WTC11 (cell line): ENCODE measurements at regions not wholly inside any gene's neighbourhood (a gene's known extent, or its start where the extent isn't known, plus 50 kb on each side); places are given as distances from the start of the nearest gene placed in this dataset.

Source experiments
- ATAC-seq: fragments of 200-7000 bp; cut with Tn5 transposase; 2 replicates; pipeline ENCODE4 v1.10.0; 2021; ENCODE audit warnings: mild to moderate bottlenecking, moderate library complexity
- CTCF ChIA-PET: fragments of 300-600 bp; sonication (Branson Sonifier 250); formaldehyde crosslinking; loops from one replicate; lab custom pipeline; 2021; ENCODE audit warnings: antibody characterized with exemption; lab: Charles Lee
- POLR2A ChIA-PET: fragments of 350-600 bp; sonication (Branson Sonifier 250); formaldehyde crosslinking; loops from one replicate; lab custom pipeline; 2021; ENCODE audit warnings: antibody characterized with exemption; lab: Charles Lee
- DNase-seq: peaks from one replicate; pipeline ENCODE4 v3.0.0; 2021; ENCODE audit warnings: low spot score
- H3K27ac Mint-ChIP-seq: 2 replicates; pipeline ENCODE4 v1.8.0; 2021; ENCODE audit warnings: mixed read lengths
- H3K27me3 Mint-ChIP-seq: 2 replicates; pipeline ENCODE4 v1.8.0; 2021; ENCODE audit warnings: low read depth, mild to moderate bottlenecking, moderate library complexity, mixed read lengths
- H3K36me3 Mint-ChIP-seq: 2 replicates; pipeline ENCODE4 v1.8.0; 2021; ENCODE audit warnings: mixed read lengths
- H3K4me1 Mint-ChIP-seq: 2 replicates; pipeline ENCODE4 v1.8.0; 2022; ENCODE audit warnings: mixed read lengths
- H3K4me3 Mint-ChIP-seq: 2 replicates; pipeline ENCODE4 v1.8.0; 2021; ENCODE audit warnings: mild to moderate bottlenecking, moderate library complexity, mixed read lengths
- H3K9me3 Mint-ChIP-seq: 2 replicates; pipeline ENCODE4 v1.8.0; 2021; ENCODE audit warnings: mixed read lengths
- ETV6 ChIP-seq: sonication (generic); formaldehyde crosslinking; IDR thresholded peaks from 2 replicates; pipeline ENCODE4 v1.8.1; 2022; ENCODE audit warnings: mild to moderate bottlenecking, missing genetic modification reagents
- FOXK1 ChIP-seq: sonication (generic); formaldehyde crosslinking; IDR thresholded peaks from 2 replicates; pipeline ENCODE4 v1.8.0; 2022; ENCODE audit warnings: mild to moderate bottlenecking, moderate library complexity, missing genetic modification reagents
- GTF2I ChIP-seq: fragments of 250-450 bp; sonication (Bioruptor Pico); conservative IDR thresholded peaks from 2 replicates; pipeline ENCODE4 v1.4.0; 2021; ENCODE audit warnings: mild to moderate bottlenecking
- HMGA2 ChIP-seq: fragments of 250-450 bp; sonication (Bioruptor Pico); IDR thresholded peaks from 2 replicates; pipeline ENCODE4 v1.4.0; 2021; ENCODE audit warnings: mild to moderate bottlenecking, moderate library complexity
- JUN ChIP-seq: sonication (generic); formaldehyde crosslinking; IDR thresholded peaks from 2 replicates; pipeline ENCODE4 v1.8.0; 2023; ENCODE audit warnings: mild to moderate bottlenecking, missing genetic modification reagents
- MYBL2 ChIP-seq: sonication (generic); formaldehyde crosslinking; IDR thresholded peaks from 2 replicates; pipeline ENCODE4 v1.8.1; 2023; ENCODE audit warnings: mild to moderate bottlenecking, moderate library complexity, missing genetic modification reagents
- PRRX2 ChIP-seq: fragments of 250-450 bp; sonication (Bioruptor Pico); IDR thresholded peaks from 2 replicates; pipeline ENCODE4 v1.8.0; 2021; ENCODE audit warnings: mild to moderate bottlenecking
- RORB ChIP-seq: fragments of 250-450 bp; sonication (Bioruptor Pico); IDR thresholded peaks from 2 replicates; pipeline ENCODE4 v1.9.0; 2021; ENCODE audit warnings: mild to moderate bottlenecking
- SOX15 ChIP-seq: fragments of 250-450 bp; sonication (Bioruptor Pico); IDR thresholded peaks from 2 replicates; pipeline ENCODE4 v1.9.0; 2021; ENCODE audit warnings: mild to moderate bottlenecking
- ZNF396 ChIP-seq: fragments of 250-450 bp; sonication (Bioruptor Pico); IDR thresholded peaks from 2 replicates; pipeline ENCODE4 v1.8.0; 2021; ENCODE audit warnings: mild to moderate bottlenecking, moderate library complexity, borderline replicate concordance
- TF ChIP-seq, protein P1 (sequence below): fragments of 250-450 bp; sonication (Bioruptor Pico); IDR thresholded peaks from 2 replicates; pipeline ENCODE4 v1.8.0; 2021; ENCODE audit warnings: mild to moderate bottlenecking
- TF ChIP-seq, protein P2 (sequence below): sonication (generic); formaldehyde crosslinking; IDR thresholded peaks from 2 replicates; pipeline ENCODE4 v1.8.1; 2023; ENCODE audit warnings: mild to moderate bottlenecking, missing genetic modification reagents, borderline replicate concordance
- TF ChIP-seq, protein P3 (sequence below): sonication (generic); formaldehyde crosslinking; IDR thresholded peaks from 2 replicates; pipeline ENCODE4 v1.8.0; 2022; ENCODE audit warnings: mild to moderate bottlenecking, missing genetic modification reagents
- TF ChIP-seq, protein P4 (sequence below): sonication (generic); formaldehyde crosslinking; IDR thresholded peaks from 2 replicates; pipeline ENCODE4 v1.8.0; 2023; ENCODE audit warnings: mild to moderate bottlenecking, missing genetic modification reagents
- TF ChIP-seq, protein P5 (sequence below): sonication (generic); formaldehyde crosslinking; IDR thresholded peaks from 2 replicates; pipeline ENCODE4 v1.8.1; 2023; ENCODE audit warnings: mild to moderate bottlenecking, missing genetic modification reagents, moderate library complexity
- TF ChIP-seq, protein P6 (sequence below): sonication (generic); formaldehyde crosslinking; IDR thresholded peaks from 2 replicates; pipeline ENCODE4 v1.8.1; 2022; ENCODE audit warnings: low read depth, mild to moderate bottlenecking, moderate library complexity, missing genetic modification reagents, borderline replicate concordance

DNA sequence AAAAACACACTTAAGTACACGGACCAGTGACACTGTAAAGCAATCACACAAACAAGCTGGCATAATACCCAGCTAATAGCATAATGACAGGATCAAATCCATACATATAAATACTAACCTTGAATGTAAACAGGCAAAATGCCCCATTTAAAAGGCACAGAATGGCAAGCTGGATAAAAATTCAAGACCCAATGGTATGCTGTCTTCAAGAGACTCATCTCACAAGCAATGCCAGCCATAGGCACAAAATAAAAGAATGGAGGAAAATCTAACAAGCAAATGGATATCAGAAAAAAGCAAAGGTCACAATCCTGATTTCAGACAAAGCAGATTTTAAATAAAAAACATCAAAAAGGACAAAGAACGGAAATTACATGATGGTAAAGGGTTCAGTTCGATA, 79.1 kb upstream of the PTGFR start (continued):
- TF ChIP-seq, protein P1, sequence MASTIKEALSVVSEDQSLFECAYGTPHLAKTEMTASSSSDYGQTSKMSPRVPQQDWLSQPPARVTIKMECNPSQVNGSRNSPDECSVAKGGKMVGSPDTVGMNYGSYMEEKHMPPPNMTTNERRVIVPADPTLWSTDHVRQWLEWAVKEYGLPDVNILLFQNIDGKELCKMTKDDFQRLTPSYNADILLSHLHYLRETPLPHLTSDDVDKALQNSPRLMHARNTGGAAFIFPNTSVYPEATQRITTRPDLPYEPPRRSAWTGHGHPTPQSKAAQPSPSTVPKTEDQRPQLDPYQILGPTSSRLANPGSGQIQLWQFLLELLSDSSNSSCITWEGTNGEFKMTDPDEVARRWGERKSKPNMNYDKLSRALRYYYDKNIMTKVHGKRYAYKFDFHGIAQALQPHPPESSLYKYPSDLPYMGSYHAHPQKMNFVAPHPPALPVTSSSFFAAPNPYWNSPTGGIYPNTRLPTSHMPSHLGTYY (CRISPR knock-in tag) = no peak
- TF ChIP-seq, protein P2, sequence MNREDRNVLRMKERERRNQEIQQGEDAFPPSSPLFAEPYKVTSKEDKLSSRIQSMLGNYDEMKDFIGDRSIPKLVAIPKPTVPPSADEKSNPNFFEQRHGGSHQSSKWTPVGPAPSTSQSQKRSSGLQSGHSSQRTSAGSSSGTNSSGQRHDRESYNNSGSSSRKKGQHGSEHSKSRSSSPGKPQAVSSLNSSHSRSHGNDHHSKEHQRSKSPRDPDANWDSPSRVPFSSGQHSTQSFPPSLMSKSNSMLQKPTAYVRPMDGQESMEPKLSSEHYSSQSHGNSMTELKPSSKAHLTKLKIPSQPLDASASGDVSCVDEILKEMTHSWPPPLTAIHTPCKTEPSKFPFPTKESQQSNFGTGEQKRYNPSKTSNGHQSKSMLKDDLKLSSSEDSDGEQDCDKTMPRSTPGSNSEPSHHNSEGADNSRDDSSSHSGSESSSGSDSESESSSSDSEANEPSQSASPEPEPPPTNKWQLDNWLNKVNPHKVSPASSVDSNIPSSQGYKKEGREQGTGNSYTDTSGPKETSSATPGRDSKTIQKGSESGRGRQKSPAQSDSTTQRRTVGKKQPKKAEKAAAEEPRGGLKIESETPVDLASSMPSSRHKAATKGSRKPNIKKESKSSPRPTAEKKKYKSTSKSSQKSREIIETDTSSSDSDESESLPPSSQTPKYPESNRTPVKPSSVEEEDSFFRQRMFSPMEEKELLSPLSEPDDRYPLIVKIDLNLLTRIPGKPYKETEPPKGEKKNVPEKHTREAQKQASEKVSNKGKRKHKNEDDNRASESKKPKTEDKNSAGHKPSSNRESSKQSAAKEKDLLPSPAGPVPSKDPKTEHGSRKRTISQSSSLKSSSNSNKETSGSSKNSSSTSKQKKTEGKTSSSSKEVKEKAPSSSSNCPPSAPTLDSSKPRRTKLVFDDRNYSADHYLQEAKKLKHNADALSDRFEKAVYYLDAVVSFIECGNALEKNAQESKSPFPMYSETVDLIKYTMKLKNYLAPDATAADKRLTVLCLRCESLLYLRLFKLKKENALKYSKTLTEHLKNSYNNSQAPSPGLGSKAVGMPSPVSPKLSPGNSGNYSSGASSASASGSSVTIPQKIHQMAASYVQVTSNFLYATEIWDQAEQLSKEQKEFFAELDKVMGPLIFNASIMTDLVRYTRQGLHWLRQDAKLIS (CRISPR knock-in tag) = no peak
- TF ChIP-seq, protein P3, sequence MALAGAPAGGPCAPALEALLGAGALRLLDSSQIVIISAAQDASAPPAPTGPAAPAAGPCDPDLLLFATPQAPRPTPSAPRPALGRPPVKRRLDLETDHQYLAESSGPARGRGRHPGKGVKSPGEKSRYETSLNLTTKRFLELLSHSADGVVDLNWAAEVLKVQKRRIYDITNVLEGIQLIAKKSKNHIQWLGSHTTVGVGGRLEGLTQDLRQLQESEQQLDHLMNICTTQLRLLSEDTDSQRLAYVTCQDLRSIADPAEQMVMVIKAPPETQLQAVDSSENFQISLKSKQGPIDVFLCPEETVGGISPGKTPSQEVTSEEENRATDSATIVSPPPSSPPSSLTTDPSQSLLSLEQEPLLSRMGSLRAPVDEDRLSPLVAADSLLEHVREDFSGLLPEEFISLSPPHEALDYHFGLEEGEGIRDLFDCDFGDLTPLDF (CRISPR knock-in tag) = no peak
- no peak for TF ChIP-seq SOX15 (CRISPR knock-in tag)

DNA sequence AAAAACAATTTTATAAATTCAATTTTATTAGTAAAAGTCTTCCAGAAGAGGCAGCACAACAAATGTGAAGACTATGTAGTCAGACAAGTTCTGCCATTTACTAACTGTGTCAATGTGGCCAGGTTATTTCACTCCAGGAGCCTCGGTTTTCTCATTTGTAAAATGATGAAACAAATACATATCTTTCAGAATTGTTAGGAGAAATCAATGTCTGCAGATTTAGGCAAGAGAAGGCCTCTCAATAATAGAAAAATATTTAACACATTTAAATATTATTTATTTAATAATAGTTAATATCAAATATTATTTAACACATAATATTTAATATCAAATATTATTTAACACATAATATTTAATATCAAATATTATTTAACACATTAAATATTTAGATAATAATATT, 75.6 kb upstream of the PTGFR start:
- peaks cover 19% of the 10 kb centered on the region for H3K4me1 Mint-ChIP-seq
- CTCF ChIA-PET = no interaction called here
- POLR2A ChIA-PET = no interaction called here
- DNase-seq (no peak), ATAC-seq (no peak)
- peaks cover 6% of the 10 kb centered on the region for H3K27me3 Mint-ChIP-seq
- no peak overlapping the region for H3K4me3 Mint-ChIP-seq
- H3K27ac Mint-ChIP-seq = no peak overlapping the region
- peaks cover 19% of the 10 kb centered on the region for H3K36me3 Mint-ChIP-seq
- TF ChIP-seq JUN (no peak), HMGA2 (CRISPR knock-in tag) (peak; percentile 98), FOXK1 (no peak)
- peaks cover 25% of the 10 kb centered on the region for H3K9me3 Mint-ChIP-seq

DNA sequence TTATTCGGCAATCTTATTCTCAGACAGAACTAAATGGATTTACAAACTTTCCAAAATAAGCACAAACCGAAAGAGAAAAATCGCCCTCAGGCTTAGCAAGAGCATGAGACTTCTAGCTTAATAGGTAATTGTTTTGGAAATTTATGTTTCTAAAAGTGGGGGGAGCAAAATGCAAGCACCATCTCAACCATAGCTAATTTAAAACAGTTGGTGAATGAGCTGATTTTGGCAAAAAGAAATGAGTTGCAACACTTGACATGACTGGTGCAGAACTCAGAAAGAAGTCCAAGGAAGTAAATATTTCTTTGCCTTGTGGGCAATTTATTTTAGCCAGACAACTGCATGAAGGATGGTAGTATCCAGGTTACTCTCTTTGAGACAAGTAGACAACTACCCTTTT, 71.5 kb upstream of the PTGFR start:
- Mint-ChIP-seq H3K27ac (no peak overlapping the region), H3K36me3 (no peaks in the 10 kb centered on the region), H3K4me1 (peaks cover 10% of the 10 kb centered on the region; the same call in 1 of the 2 replicates), H3K27me3 (no peaks in the 10 kb centered on the region), H3K9me3 (no peaks in the 10 kb centered on the region), H3K4me3 (no peak overlapping the region)
- ChIA-PET POLR2A (no interaction called here), CTCF (no interaction called here)
- no peak for TF ChIP-seq ETV6 (CRISPR knock-in tag)
- no peak for TF ChIP-seq RORB (CRISPR knock-in tag)
- TF ChIP-seq, protein P4, sequence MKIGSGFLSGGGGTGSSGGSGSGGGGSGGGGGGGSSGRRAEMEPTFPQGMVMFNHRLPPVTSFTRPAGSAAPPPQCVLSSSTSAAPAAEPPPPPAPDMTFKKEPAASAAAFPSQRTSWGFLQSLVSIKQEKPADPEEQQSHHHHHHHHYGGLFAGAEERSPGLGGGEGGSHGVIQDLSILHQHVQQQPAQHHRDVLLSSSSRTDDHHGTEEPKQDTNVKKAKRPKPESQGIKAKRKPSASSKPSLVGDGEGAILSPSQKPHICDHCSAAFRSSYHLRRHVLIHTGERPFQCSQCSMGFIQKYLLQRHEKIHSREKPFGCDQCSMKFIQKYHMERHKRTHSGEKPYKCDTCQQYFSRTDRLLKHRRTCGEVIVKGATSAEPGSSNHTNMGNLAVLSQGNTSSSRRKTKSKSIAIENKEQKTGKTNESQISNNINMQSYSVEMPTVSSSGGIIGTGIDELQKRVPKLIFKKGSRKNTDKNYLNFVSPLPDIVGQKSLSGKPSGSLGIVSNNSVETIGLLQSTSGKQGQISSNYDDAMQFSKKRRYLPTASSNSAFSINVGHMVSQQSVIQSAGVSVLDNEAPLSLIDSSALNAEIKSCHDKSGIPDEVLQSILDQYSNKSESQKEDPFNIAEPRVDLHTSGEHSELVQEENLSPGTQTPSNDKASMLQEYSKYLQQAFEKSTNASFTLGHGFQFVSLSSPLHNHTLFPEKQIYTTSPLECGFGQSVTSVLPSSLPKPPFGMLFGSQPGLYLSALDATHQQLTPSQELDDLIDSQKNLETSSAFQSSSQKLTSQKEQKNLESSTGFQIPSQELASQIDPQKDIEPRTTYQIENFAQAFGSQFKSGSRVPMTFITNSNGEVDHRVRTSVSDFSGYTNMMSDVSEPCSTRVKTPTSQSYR (CRISPR knock-in tag) = no peak
- TF ChIP-seq ZNF396 (CRISPR knock-in tag) = no peak
- no peak for TF ChIP-seq GTF2I (CRISPR knock-in tag)
- TF ChIP-seq MYBL2 (CRISPR knock-in tag) = no peak
- TF ChIP-seq, protein P5, sequence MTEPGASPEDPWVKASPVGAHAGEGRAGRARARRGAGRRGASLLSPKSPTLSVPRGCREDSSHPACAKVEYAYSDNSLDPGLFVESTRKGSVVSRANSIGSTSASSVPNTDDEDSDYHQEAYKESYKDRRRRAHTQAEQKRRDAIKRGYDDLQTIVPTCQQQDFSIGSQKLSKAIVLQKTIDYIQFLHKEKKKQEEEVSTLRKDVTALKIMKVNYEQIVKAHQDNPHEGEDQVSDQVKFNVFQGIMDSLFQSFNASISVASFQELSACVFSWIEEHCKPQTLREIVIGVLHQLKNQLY = no peak
- TF ChIP-seq, protein P6, sequence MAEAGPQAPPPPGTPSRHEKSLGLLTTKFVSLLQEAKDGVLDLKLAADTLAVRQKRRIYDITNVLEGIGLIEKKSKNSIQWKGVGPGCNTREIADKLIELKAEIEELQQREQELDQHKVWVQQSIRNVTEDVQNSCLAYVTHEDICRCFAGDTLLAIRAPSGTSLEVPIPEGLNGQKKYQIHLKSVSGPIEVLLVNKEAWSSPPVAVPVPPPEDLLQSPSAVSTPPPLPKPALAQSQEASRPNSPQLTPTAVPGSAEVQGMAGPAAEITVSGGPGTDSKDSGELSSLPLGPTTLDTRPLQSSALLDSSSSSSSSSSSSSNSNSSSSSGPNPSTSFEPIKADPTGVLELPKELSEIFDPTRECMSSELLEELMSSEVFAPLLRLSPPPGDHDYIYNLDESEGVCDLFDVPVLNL (CRISPR knock-in tag) = no peak
- TF ChIP-seq PRRX2 (CRISPR knock-in tag) = no peak
- ATAC-seq (no peak), DNase-seq (no peak)
